ENCODE measurements at regions not wholly inside any gene's neighbourhood (a gene's known extent, or its start where the extent isn't known, plus 50 kb on each side); places are given as distances from the start of the nearest gene placed in this dataset.

GRCh38 chr20:61037498-61037897 lies 214.6 kb upstream of the CDH4 start:
- TF ChIP-seq EZH2phosphoT487 (IDR thresholded peaks at IDR 0.05; ENCODE audit: borderline replicate concordance, low read depth) (no peak), SIN3A (IDR thresholded peaks at IDR 0.05; ENCODE audit: borderline replicate concordance, low read depth, low read length) (no peak), FOXJ3 (CRISPR knock-in tag; IDR thresholded peaks at IDR 0.05) (no peak), JUND (IDR thresholded peaks at IDR 0.05) (no peak), ZBTB33 (IDR thresholded peaks at IDR 0.05; ENCODE audit: borderline replicate concordance, low read depth) (no peak), GABPA (IDR thresholded peaks at IDR 0.05; ENCODE audit: low read depth) (no peak), MXI1 (IDR thresholded peaks at IDR 0.05; ENCODE audit: low read depth, low read length) (no peak)
- TF ChIP-seq, protein P1, sequence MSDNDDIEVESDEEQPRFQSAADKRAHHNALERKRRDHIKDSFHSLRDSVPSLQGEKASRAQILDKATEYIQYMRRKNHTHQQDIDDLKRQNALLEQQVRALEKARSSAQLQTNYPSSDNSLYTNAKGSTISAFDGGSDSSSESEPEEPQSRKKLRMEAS (IDR thresholded peaks at IDR 0.05; ENCODE audit: low read depth): no peak
- no peaks in the 10 kb centered on the region for H4K20me1 ChIP-seq (ENCODE audit: insufficient read depth)
- H3K27me3 ChIP-seq (ENCODE audit: insufficient read depth): no peaks in the 10 kb centered on the region
- no peaks in the 10 kb centered on the region for H3K9me2 ChIP-seq
- DNase-seq: no peak
- H3K36me3 ChIP-seq (replicated peaks in 1 of 2; ENCODE audit: control insufficient read depth in 1 of 2, insufficient read depth in 2 of 2, low read length in 1 of 2): no peaks in the 10 kb centered on the region
- no peak overlapping the region for H3K9ac ChIP-seq
- CTCF ChIA-PET: no interaction called here
- no peak overlapping the region for H3K4me2 ChIP-seq
- no peak overlapping the region for H2AFZ ChIP-seq (ENCODE audit: low read depth)
- H3F3A ChIP-seq (replicated peaks; ENCODE audit: insufficient read depth): no peaks in the 10 kb centered on the region
- WGBS (ENCODE audit: low lambda C conversion rate): 25% methylated on average over 3 of the region's 3 CpGs
- H3K9me3 ChIP-seq: peaks cover 4% of the 10 kb centered on the region; the same call in 1 of the 2 replicates
- no peak overlapping the region for H3K27ac ChIP-seq (ENCODE audit: low read depth in 2 of 2, low read length in 1 of 2)
- H3K79me2 ChIP-seq (ENCODE audit: insufficient read depth): no peaks in the 10 kb centered on the region
- no peak overlapping the region for H3K4me3 ChIP-seq (ENCODE audit: low read depth in 2 of 2, low read length in 1 of 2)
- POLR2A ChIA-PET: no interaction called here
- no peaks in the 10 kb centered on the region for H3K4me1 ChIP-seq (ENCODE audit: control insufficient read depth in 1 of 2, insufficient read depth in 2 of 2, low read depth in 1 of 2, low read length in 1 of 2)

DNA sequence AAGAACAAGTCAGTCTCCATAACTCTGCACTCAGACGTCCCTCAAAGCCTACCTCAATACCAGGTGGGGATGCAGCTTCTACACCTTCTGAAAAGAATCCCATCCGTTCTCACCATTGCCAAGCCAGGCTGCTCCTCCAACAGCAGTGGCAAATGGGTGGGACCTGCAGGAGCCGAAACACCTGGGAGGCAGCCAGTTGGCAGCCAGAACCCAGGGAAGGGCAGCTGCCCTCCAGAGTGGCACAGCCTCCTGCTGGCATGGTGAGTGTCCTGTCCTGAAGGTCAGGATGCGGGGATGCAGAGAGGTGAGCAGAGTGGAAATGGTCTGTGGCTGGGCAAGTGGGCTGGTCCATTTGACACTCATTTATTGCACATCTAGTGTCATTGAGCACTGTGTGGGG lies 210.6 kb upstream of the CDH4 start:
- 20% methylated on average over 3 of the region's 4 CpGs for WGBS (ENCODE audit: low lambda C conversion rate)
- no peak overlapping the region for H3K4me2 ChIP-seq
- H3K27ac ChIP-seq (ENCODE audit: low read depth in 2 of 2, low read length in 1 of 2): no peak overlapping the region
- no peaks in the 10 kb centered on the region for H3F3A ChIP-seq (replicated peaks; ENCODE audit: insufficient read depth)
- CTCF ChIA-PET: no interaction called here
- H3K4me1 ChIP-seq (ENCODE audit: control insufficient read depth in 1 of 2, insufficient read depth in 2 of 2, low read depth in 1 of 2, low read length in 1 of 2): no peaks in the 10 kb centered on the region
- no peaks in the 10 kb centered on the region for H3K27me3 ChIP-seq (ENCODE audit: insufficient read depth)
- DNase-seq: no peak
- no peaks in the 10 kb centered on the region for H3K9me2 ChIP-seq
- H3K4me3 ChIP-seq (ENCODE audit: low read depth in 2 of 2, low read length in 1 of 2): no peak overlapping the region
- no peaks in the 10 kb centered on the region for H3K36me3 ChIP-seq (replicated peaks in 1 of 2; ENCODE audit: control insufficient read depth in 1 of 2, insufficient read depth in 2 of 2, low read length in 1 of 2)
- peaks cover 4% of the 10 kb centered on the region; the same call in 1 of the 2 replicates for H3K9me3 ChIP-seq
- H3K79me2 ChIP-seq (ENCODE audit: insufficient read depth): no peaks in the 10 kb centered on the region
- no peak overlapping the region for H2AFZ ChIP-seq (ENCODE audit: low read depth)
- no peak overlapping the region for H3K9ac ChIP-seq
- POLR2A ChIA-PET: no interaction called here
- no peaks in the 10 kb centered on the region for H4K20me1 ChIP-seq (ENCODE audit: insufficient read depth)
- TF ChIP-seq RCOR1 (IDR thresholded peaks at IDR 0.05; ENCODE audit: low read length): no peak
- TF ChIP-seq EP300 (IDR thresholded peaks at IDR 0.05; ENCODE audit: borderline replicate concordance in 1 of 2, low read depth in 1 of 2, low read length in 1 of 2): no peak
- TF ChIP-seq RXRA (IDR thresholded peaks at IDR 0.05; ENCODE audit: borderline replicate concordance, low read depth): no peak
- TF ChIP-seq POLR2AphosphoS5 (IDR thresholded peaks at IDR 0.05; ENCODE audit: low read depth, low read length): no peak
- TF ChIP-seq, protein P2, sequence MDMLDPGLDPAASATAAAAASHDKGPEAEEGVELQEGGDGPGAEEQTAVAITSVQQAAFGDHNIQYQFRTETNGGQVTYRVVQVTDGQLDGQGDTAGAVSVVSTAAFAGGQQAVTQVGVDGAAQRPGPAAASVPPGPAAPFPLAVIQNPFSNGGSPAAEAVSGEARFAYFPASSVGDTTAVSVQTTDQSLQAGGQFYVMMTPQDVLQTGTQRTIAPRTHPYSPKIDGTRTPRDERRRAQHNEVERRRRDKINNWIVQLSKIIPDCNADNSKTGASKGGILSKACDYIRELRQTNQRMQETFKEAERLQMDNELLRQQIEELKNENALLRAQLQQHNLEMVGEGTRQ (IDR thresholded peaks at IDR 0.05; ENCODE audit: borderline replicate concordance, low read depth, low read length): no peak
- TF ChIP-seq IRF3 (IDR thresholded peaks at IDR 0.05; ENCODE audit: low read depth, low read length): no peak
- TF ChIP-seq NFIC (IDR thresholded peaks at IDR 0.05; ENCODE audit: borderline replicate concordance): no peak
- no peak for TF ChIP-seq PBX3 (IDR thresholded peaks at IDR 0.05)
- TF ChIP-seq ZBTB33 (IDR thresholded peaks at IDR 0.05; ENCODE audit: borderline replicate concordance, low read depth): no peak
- TF ChIP-seq FOSL2 (IDR thresholded peaks at IDR 0.05; ENCODE audit: borderline replicate concordance, low read depth): no peak
- TF ChIP-seq EZH2phosphoT487 (IDR thresholded peaks at IDR 0.05; ENCODE audit: borderline replicate concordance, low read depth): no peak
- TF ChIP-seq, protein P3, sequence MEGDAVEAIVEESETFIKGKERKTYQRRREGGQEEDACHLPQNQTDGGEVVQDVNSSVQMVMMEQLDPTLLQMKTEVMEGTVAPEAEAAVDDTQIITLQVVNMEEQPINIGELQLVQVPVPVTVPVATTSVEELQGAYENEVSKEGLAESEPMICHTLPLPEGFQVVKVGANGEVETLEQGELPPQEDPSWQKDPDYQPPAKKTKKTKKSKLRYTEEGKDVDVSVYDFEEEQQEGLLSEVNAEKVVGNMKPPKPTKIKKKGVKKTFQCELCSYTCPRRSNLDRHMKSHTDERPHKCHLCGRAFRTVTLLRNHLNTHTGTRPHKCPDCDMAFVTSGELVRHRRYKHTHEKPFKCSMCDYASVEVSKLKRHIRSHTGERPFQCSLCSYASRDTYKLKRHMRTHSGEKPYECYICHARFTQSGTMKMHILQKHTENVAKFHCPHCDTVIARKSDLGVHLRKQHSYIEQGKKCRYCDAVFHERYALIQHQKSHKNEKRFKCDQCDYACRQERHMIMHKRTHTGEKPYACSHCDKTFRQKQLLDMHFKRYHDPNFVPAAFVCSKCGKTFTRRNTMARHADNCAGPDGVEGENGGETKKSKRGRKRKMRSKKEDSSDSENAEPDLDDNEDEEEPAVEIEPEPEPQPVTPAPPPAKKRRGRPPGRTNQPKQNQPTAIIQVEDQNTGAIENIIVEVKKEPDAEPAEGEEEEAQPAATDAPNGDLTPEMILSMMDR (IDR thresholded peaks at IDR 0.05): no peak
- no peak for TF ChIP-seq GATA2 (CRISPR knock-in tag; IDR thresholded peaks at IDR 0.05)

Data from SK-N-SH (cell line).